ENCODE measurements at regions not wholly inside any gene's neighbourhood (a gene's known extent, or its start where the extent isn't known, plus 50 kb on each side); places are given as distances from the start of the nearest gene placed in this dataset.

- TF ChIP-seq POLR2A (IDR thresholded peaks at IDR 0.05), result no peak
- TF ChIP-seq CTCF (IDR thresholded peaks at IDR 0.05), result no peak
Observed at GRCh38 chr2:83470928-83471327, 988.2 kb downstream of the SUCLG1 start.
